Suppressor macrophage (primary cell): ENCODE measurements at regions not wholly inside any gene's neighbourhood (a gene's known extent, or its start where the extent isn't known, plus 50 kb on each side); places are given as distances from the start of the nearest gene placed in this dataset.

Experiments used
- DNase-seq, 4 experiments: peaks; one replicate each; pipeline ENCODE4 v3.0.0-alpha.2; 2020 to 2022

DNA sequence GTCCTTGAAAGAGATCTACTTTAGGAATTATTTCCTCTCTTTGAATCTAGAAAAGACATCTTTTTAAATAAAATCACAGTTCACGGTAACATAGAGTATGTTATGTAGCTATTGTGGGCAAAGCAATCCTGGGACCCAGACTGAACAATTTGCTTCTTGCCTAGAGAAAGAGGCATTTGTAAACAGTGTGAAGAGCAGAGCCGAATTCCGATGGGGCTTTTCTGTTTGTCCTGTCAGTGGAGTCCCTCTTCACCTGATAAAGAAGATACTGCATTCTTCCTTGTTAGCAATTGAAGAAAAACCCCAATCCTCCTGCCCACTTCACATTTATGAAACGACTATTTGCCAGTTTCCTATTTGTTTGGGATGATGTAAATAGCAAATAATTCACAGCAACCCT lies 462.9 kb downstream of the WDR72 start:
- DNase-seq = no peak

DNA sequence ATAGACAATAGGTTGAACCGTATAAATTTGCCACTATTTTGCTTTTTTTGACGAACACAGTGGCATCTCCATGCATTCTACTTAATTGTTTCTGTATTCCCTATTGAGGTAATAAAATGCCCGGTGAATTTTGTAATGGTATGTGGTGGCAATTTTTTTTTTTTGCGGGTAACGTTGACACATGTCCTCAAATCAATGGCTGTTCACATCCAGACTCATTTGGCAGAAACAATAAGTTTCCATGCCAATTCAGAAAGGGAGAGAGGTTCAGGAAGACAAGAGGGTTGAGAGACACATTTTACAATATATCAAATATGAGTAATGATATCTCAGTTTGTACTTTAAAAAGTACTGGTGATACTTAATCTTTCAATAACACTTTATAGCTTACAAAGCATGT lies 463.9 kb downstream of the WDR72 start:
- DNase-seq = no peak

DNA sequence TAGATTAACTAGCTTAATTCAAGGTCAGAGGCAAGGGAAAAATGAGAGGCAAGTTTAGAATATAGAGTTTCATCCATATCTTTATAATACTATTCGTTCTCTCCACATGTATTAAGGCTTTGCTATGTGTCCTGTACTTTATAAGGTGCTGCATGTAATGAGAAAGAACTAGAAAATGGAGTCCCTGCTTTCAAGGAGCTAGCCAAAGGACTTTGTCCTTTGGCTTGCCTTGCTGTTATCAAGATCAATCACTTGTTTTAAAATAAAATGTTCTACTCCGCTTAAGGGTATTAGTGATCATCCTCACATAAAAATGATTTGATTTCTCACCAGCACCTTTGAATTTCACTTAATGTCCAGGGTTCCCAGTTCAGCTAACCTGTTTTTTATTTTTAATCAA lies 470.9 kb downstream of the WDR72 start:
- DNase-seq = no peak

DNA sequence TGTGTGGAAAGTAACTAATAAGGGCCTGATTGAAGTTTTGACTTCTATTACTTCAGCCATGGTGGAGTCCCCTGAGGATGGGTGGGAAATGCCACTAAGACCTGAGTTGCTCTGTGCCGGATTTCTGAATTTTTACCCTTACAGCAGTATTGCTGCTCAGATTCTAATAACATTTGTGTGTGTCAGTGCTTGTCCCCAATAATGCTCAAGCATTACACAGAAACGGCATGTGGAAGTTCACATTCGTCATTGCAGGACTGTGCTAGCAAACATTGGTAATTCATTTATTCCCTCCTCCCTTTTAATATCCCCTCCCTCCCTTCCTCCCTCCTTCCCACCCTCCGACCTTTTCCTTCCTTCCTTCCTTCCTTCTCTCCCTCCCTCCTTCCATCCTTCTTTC lies 484.5 kb upstream of the ONECUT1 start:
- no peak for DNase-seq

DNA sequence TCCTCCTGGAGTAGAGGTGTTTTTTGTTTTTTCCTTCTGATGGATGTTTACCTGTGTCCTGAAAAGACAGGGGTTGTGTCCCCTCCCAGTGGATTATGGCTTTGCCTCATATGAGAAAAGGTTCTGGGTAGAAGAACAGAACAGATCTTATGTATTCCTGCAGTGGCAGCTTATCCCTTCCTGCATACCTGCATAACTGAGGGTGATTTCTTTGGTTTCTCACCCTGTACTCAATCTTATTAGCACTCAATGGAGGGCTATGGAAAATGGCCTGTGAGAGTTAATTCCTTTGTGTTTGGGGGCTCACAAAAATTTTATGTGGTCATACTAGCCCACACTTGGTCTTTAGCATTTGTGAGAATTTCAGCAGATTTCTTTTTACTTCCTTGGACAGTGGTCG lies 482.0 kb upstream of the ONECUT1 start:
- no peak for DNase-seq

DNA sequence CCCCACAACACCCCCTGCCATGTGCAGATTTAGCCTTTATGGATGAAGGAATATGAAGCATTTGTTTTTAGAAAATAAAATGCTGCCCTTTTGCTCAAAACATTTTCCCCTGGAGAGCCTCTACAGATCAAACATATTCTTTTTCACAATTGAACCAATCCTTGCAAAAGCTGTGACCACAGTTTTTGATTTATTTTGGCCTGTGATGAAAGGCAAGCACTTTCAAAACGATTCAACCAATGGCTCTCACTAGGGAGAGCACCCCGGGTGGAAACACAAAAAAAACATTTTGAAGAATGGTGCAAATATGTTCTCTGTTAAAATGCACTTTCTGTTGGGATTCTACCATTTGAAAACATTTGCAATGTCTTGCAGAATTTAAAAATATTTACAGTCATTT lies 476.0 kb upstream of the ONECUT1 start:
- no peak for DNase-seq

DNA sequence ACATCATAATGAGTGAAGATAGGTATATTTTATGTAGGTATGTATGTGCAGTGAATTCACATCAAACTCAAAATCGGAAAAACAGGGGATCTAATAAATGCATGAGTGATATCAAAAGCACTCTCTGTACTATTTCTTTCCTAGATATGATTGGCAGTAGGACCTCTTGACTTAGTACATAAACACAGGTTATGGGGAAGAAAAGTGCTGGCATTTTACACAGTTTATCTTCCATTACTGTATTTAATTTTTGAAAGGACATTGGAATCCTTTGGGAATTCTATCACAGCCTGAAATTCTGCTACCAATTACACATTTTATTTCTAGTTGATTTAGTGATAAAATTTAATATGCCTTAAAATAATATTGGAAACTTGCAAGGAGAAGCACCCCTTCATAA lies 470.5 kb upstream of the ONECUT1 start:
- DNase-seq = no peak

DNA sequence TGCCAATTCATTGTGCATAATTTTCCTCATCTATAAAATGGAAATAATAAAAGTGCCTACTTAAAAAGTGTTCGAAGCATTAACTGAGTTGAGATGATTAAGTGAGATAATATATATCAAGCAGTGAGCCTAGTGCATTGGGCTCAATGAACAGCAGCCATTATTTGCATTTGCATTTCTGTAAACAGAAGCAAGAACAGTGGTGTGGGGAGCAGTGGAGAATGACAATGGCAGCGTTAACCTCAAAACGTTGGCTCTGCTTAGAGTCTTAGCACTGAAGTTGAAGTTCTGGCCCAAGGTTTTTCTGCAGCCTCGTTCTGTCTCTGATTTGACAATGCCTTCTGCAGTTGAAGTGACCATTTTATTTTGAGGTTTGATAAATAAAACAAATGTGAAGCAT lies 466.3 kb upstream of the ONECUT1 start:
- no peak for DNase-seq

DNA sequence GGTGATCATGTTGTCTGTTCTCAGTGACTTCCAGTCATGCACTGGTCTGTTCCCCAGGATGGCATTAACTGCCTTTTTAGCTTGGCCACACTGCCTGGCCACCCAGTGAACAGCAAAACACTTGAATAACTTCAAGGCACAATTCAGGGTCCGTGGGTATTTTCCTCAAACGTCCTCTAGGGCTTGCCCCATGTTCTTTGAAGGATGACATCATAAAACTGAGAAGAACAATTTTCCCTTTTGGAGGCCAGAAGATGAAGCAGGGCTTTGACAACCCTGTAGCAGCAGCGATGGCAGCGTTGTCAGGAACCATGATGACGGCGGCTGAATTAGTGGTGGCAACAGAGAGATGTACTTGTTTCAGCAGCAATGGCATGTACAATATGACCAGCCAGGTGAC lies 465.9 kb upstream of the ONECUT1 start:
- no peak for DNase-seq

DNA sequence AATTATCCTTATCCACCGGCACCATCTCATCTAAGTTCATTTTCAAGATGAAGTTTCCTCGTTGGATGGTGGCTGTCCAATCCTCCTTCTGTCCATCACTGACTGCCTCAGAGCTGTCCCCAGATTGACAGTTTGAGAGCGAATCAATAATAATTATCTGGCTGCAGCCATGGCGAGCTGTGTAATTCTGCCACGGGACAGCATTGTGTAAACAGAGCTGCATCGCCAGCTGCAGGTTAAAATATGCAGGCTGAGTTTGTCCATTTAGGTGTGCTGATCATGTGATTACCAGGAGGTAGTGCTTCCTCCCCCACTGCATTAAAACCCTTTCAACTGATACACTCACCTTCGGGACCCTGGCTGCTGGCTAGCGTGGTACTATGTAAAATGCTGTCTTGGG lies 461.9 kb upstream of the ONECUT1 start:
- DNase-seq = no peak

DNA sequence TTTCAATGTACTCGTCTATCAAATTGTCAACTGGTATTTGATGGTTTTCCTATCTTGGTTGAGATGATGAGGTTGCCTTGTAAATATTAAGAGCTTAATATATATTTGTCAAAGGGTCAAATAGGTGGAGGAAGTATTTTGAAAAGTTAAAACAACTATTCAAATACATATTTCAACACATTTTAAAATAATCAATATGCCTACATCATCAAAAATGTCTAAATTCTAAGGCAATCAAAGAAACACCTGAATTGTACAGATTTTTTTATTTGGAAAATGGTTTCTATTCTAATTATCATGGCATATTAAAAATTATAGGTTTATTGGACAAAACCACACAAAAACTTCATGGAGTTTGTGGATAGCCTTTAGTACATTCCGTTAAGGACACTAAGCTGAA lies 461.4 kb upstream of the ONECUT1 start:
- DNase-seq = no peak

DNA sequence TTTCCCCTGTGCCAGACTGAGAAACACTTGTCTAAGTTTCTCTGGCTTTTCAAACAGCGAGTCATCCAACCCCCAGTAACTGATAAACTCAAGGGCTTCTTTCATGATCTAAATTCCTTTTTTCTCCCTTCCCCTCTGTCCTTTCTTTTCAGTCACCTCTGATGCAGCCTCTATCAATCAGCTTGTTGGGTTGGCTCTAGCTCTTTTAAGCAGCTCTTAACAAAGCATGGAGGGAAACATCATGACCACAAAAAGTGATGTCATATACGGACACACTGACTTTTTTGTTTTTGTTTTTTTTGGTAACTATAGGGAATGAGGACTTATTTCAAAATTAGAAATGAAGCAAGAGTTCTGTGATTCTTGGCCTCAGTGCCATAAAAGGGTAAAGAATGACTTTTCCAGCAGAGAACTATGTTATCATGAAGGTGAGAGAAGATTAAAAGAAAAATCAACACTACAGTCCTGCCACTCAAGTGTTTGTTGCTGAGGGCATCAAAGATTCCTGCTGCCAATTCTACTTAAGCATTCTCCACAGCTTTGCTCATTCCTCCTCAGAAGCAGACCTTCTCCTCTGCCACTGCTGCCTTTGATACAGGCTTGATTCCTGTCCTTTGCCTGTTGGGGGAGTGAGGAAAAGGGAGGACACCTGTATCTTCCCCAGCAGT lies 457.0 kb upstream of the ONECUT1 start:
- no peak for DNase-seq

DNA sequence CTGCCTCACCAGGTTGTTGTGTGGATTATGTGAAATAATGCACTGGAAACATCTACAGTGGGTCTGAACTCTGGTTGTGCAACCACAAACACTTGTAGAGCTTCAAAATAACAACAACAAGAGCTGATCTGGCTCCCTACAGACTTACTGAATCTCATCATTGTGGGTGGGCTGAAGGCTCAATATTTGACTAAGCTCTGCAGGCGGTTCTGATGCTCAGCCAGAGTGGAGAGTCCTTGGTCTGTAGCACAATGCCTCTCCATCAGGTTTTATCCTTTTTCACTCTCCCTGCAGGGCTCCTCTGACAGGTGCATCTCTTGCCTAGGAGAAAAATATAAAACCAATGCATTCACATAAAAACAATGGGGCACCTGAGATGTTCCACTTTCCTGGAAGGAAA lies 456.3 kb upstream of the ONECUT1 start:
- no peak for DNase-seq

DNA sequence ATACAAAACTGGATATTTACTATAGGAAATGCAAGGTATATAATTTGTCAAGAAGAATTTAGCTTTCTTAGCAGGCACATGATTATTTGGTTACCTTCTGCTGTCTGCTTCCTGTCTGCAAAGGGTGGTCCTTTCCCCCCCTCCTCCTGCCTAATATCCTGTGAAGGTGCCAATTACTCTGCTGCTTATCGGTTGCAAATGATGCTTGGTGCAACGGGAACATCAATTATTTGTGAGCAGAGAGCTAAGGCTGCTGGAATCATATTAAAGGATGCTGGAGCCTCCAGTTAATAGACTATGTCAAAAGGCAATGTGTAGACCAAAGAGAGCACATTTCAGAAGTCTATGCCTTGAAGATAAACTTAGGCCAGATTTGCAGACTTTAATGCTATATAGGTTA lies 443.7 kb upstream of the ONECUT1 start:
- DNase-seq = no peak

DNA sequence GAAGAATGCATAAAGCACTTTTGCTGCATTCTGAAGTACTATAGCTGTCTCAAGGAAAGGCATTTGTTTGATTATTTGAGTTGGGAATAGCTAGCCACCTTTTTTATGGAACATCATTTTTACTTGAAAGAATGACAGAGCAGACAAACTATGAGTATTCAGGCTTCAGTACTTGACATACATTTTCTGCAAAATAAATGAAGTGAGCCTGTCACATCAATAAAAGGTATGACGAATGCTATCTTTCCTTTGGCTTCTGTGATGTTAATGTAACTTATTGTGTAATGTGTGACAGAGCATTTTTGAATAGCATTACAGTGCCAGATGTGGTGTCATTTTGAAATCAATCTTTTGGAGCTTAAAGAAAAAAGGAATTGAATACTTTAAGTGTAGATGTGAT lies 440.3 kb upstream of the ONECUT1 start:
- DNase-seq = no peak

DNA sequence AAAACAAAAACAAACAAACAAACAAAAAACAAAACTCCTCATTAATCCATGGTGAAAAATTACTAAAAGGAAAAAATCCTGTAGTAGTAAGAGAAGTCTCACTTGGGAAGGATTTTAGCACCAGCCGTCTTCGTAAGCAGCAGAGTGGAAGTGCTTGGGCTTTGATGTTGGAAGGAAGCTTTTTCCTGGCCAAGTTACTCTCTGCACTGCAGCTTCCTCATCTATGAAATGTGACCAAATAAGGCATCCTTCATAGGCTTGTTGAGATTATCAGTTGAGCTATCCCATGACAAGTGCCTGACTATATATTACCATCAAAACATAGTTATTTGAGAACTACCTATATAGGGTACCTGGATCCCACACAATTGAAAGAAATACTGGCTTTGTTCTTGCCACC lies 436.4 kb upstream of the ONECUT1 start:
- DNase-seq = no peak

DNA sequence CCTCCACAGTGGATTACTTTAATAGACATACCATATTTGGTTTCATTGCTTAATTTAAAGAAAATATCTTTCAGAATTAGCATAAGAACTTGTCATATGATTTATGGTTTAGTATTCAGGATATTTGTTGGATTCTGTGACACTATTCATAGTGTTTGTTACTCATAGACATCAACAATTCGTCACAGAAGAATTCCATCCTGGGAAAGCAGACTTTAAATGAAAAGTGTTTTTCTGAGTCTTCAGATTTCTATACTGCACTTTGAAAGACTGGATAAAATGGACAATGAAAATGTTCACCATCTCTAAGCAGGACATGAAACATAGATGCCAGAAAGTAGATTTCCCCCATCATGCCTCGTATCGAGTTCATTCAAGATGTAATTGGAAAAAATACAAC lies 435.6 kb upstream of the ONECUT1 start:
- DNase-seq = no peak

DNA sequence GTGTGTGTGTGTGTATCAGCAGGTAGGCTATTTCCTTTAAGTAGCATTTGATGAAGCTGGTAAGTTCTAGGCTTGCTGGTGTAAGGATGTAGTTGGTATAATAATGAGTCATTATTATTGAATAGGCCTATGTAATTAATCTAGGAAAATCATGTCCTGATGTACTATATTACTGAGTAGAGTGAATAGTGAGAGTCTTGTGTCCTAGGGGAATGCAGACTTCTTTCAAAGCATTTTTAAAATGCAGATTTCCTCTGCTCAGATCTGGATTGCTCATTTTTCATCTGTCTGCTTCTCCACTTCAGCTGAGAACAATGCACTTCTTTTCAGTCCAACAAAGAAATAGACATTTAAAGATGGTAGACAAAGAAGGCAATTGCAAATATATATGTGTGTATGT lies 434.2 kb upstream of the ONECUT1 start:
- DNase-seq = no peak

DNA sequence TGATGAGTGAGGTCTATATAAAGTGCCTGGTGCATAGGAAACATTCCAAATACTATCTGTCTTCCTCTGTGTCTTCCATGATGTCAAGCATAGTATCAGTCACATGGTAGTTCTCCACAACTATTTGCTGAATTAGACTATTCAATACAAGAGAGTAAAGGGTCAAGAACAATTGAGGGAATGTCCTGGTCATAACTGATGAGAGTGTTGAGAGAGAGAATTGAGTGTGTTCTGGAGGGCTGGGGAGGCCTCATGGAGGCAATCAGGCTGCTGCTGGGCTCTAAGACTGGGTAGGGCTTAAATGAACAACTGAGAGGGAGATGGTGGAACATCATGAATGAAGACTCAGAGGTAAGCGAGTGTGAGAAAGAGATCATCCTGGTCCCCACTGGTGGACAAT lies 433.7 kb upstream of the ONECUT1 start:
- no peak for DNase-seq

DNA sequence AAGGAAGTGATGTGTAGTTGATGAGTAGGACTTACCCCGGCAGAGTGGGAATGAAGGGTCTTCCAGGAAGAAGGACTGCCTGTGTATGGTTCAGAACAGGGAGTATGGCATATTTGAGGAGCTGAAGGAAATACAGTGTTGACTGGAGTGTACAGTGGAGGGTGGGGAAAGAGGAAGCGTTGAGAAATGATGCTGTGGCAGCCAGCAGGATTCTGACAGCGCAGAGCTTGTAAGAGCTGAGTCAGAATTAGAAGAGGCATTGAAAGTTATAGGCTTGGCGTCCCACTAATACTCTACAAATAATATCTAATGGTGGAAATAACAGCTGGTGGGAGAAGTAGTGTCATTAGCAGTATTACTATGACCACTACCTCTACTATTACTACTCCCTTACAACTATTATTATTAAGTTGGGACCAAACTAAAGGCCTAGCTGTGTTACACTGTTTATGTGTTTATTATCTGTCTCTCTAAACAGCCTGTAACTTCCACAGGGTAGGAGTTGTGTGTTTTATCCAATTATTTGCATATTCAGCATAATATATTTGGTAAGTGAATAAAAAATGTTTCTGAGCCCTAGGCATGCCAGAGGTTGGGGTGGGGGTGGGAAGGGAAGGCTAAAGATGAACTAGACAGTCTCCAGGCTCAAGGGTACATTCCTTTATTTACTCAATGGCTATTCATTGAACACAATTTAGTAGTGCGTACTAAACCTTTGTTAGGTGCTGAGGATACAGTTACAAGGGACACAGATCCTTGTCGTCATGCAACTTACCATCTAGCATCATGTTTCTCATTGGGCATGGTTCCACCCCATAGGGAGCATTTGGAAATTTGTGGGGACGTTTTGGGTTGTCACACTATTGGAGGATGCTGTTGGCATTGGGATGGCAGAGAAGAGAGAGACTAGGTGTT lies 428.8 kb upstream of the ONECUT1 start:
- DNase-seq = peak in 1 of 4 experiments; percentile 2

DNA sequence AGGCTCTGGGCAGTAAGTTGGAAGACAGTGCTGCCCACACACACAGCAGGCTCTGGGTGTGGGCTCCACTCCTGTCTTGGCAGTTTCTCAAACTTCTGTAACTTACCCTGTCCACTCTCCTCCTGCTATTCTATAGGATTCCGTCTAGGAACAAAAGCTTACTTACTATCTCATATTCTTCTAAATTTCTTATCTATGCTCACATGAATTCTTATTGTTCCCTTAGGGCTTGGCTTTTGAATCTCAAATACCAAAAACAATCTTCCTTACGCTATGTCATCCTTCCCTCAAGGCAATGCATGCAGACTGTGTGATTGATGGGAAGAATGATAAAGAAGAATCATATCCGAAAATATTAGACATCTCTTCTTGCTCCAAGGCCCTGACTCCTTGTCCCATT lies 425.9 kb upstream of the ONECUT1 start:
- DNase-seq = no peak

DNA sequence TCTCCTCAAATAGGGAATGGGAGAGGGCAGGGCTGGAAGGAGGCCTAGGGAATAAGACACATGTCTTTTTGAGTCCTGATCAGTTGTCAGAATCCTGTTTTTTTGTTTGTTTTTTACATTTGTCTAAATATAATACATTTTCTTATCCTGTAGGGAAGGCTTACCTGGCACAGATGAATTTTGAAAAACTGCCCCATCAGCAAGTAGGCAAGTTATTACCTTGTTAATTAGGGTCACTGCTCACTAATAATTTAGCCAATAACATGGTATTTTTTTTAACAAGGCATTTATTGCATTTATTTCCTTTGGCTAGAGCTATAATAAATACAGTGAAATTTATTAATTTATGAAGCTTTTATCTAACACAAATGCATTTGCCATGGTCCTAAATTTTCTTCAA lies 423.2 kb upstream of the ONECUT1 start:
- DNase-seq = no peak

DNA sequence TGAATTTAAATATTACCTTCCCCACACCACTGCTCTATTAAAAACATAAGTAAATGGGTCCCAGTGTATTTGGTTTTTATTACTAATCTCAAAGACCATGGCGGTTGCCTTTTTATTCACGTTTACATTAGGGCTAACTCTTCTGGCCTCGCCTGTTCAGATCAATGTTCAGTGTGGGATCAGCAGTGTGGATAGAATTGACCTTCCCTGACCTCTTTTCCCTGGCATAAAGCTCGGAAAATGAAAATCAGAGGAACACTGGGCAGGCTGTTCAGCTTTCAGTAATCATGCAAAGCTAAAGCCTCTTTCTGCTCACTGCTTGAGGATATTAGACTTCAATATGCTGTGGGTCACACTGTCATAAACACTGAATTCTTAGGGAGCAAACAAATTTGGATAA lies 422.6 kb upstream of the ONECUT1 start:
- DNase-seq = no peak

DNA sequence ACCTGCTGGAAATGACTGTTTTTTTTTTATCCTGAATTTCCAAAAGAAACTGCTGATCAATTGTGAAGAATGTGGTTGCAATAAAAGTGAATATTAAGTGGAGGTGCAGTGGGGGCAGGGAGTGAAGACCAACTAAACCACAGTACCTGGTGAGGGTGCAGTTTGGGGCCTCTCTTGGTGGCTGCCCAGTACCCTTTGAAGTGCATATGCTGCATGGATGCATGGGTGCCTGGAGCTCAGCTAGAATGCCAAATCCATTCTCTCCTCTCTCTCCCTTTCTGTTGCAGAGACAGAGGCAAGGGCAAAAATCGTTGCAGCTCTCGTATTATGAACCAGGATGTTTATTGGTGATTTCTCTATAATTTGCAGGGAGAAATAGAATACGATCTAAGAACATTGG lies 420.5 kb upstream of the ONECUT1 start:
- no peak for DNase-seq
